ENCODE measurements at regions not wholly inside any gene's neighbourhood (a gene's known extent, or its start where the extent isn't known, plus 50 kb on each side); places are given as distances from the start of the nearest gene placed in this dataset.

DNA sequence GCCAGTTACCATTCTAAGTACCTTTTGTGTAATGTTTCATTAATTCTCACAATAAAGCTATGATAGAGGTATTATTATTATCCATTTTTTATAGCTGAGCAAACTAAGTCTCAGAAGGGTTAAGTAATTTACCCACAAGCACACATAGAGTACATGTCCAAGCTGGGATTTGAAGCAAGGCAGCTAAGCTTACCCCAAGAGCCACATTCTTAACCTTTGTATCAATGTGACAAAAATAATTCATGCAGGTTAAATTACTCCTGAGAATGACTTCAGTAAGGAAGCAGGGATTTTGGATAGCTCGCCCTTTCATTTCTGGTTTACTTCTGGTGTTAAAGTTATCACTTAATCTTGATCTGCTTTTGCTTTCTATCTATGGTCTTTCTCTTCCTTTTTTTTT is 141.9 kb downstream of the ACTBL2 start:
- DNase-seq (ENCODE audit: low read depth), result no peak
- TF ChIP-seq CTCF (conservative IDR thresholded peaks at IDR 0.05; ENCODE audit: control insufficient read depth, insufficient read depth, low read depth, low read length), result no peak
- no peak overlapping the region for H3K4me3 ChIP-seq (ENCODE audit: control insufficient read depth, low read depth, low read length)

DNA sequence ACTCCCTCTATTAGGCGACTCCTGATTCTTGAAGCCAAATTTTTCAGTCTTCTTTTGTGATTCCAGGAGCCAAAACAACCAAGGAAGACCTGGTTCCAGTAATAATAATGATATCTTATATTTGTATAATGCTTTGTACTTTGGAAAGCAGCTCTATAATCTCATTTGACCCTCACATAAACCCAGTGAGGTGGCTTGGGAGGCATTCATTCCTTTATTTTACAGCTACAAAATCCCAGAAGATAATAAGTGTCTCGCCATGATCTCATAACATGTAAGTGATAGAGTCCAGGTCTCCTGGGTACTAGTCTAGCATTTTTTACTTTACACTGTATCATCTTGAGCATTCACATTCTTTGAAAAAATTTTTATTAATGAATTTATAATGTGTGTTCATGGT is 143.1 kb downstream of the ACTBL2 start:
- no peak overlapping the region for H3K4me3 ChIP-seq (ENCODE audit: control insufficient read depth, low read depth, low read length)
- DNase-seq (ENCODE audit: low read depth), result no peak
- no peak for TF ChIP-seq CTCF (conservative IDR thresholded peaks at IDR 0.05; ENCODE audit: control insufficient read depth, insufficient read depth, low read depth, low read length)

GRCh38 chr5:57338868-57339340 is 143.7 kb downstream of the ACTBL2 start:
- no peak for TF ChIP-seq CTCF (conservative IDR thresholded peaks at IDR 0.05; ENCODE audit: control insufficient read depth, insufficient read depth, low read depth, low read length)
- no peak for DNase-seq (ENCODE audit: low read depth)
- H3K4me3 ChIP-seq (ENCODE audit: control insufficient read depth, low read depth, low read length), result no peak overlapping the region

DNA sequence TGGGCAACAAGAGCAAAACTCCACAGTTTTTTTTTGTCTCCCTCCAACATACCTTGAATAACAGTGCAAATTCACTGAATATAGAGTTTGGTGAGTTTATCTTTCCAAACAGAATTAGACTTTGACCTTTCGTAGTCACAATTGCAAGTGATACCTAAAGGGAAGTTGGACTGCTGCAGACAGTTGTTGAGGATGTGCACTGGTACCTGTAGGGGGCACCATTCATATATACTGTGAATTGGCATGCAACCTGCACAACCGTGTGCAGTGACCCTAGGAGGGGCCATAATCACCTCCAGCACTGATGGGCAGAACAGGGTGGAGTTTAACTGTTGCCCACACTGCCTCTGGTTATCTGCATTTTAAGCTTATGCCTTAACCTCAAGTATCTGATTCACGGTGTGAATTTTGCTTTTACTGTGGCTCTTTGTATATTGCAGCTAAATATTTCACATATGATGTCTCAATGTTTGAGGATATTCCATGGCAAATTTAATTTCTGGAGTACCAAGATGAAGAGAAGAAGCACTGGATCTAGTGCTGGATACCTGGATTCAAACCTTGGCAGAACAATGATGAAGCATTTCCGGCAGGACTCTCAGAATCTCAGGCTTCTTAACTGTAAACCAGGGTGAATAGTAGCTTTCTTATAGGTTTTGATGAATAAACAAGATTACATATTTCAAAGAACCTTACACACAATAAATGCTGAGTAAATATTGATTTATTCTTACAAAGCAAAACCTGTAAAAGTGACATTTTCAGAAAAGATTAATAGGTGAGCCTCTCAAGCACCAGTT is 144.3 kb downstream of the ACTBL2 start:
- H3K4me3 ChIP-seq (ENCODE audit: control insufficient read depth, low read depth, low read length), result no peak overlapping the region
- TF ChIP-seq CTCF (conservative IDR thresholded peaks at IDR 0.05; ENCODE audit: control insufficient read depth, insufficient read depth, low read depth, low read length), result peak; percentile 60
- peak; percentile 54 for DNase-seq (ENCODE audit: low read depth)

DNA sequence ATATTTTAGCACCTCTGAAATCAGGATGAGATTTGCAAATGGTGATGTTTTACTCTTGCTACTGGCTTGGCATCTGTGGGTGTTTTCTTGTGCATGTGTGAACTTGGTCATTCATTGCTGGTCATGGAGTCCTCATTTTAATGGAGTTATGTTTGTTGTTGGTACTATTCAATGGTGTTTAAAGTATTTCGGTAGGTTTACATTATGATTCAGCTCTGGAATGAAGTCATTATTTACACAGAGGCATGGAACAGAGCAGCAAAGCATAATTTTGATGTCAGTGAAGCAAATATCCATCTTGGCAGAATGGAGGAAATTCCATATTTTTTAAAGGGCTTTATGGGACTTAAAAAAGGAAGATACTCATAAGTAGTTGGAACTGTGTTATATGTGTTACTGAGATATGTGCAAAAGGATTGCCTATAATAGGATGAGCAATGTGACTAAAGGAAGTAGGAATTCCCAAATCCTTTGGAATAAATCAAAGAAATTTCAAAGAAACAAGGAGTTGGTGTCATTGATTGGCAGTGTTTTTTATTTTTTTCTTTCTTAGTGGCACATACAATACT is 147.4 kb downstream of the ACTBL2 start:
- TF ChIP-seq CTCF (conservative IDR thresholded peaks at IDR 0.05; ENCODE audit: control insufficient read depth, insufficient read depth, low read depth, low read length), result no peak
- peak; percentile 57 for DNase-seq (ENCODE audit: low read depth)
- no peak overlapping the region for H3K4me3 ChIP-seq (ENCODE audit: control insufficient read depth, low read depth, low read length)

DNA sequence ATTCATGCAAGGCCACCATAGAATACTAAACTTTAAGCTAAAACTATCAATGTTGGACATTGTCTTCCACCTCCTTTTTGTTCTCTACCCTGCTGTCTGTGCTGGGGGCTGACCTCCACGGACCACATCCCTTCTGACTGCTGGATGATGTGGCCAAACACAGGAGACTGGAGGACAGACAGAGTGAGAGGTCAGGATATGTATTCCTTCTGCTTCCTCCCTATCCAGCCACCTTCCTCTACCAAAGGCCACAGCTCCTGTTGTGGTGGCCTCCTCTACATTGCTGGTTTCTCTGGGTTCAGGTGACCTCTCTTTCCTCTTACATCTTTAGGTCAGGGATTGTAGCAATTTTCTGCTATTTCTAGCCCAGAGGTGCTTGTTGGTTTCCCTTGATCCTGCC is 148.1 kb downstream of the ACTBL2 start:
- no peak for DNase-seq (ENCODE audit: low read depth)
- TF ChIP-seq CTCF (conservative IDR thresholded peaks at IDR 0.05; ENCODE audit: control insufficient read depth, insufficient read depth, low read depth, low read length), result no peak
- H3K4me3 ChIP-seq (ENCODE audit: control insufficient read depth, low read depth, low read length), result no peak overlapping the region
